Tibial artery (tissue), 4 donors: ENCODE measurements at regions not wholly inside any gene's neighbourhood (a gene's known extent, or its start where the extent isn't known, plus 50 kb on each side); places are given as distances from the start of the nearest gene placed in this dataset.

Experiments
- DNase-seq, 2 donors: peaks; one replicate each; pipeline ENCODE4 v3.0.0-alpha.2; 2019
- H3K27ac ChIP-seq, 2 donors: fragments of 200-600 bp; sonication (generic) in 1 of 2; 1 replicate in 1 of 2; 2 replicates in 1 of 2; pipeline ENCODE4 v1.5.1; 2018 to 2019; ENCODE audit warnings: mild to moderate bottlenecking in 1 of 2
- H3K27me3 ChIP-seq, 2 donors: fragments of 200-600 bp; sonication (generic) in 1 of 2; one replicate each; pipeline versions ENCODE4 v1.5.1 to v1.6.0; 2016 to 2019
- H3K36me3 ChIP-seq, 3 donors: fragments of 200-600 bp; sonication (generic) in 2 of 3; one replicate each; pipeline ENCODE4 v1.5.1; 2016 to 2019; ENCODE audit warnings: mild to moderate bottlenecking in 2 of 3
- H3K4me1 ChIP-seq, 4 donors: fragments of 200-600 bp; sonication (generic) in 2 of 4; 1 replicate in 3 of 4; 2 replicates in 1 of 4; pipeline ENCODE4 v1.5.1; 2016 to 2019
- H3K4me3 ChIP-seq, 2 donors: fragments of 200-600 bp; sonication (generic) in 1 of 2; 1 replicate in 1 of 2; 2 replicates in 1 of 2; pipeline ENCODE4 v1.5.1; 2018 to 2019; ENCODE audit warnings: mild to moderate bottlenecking in 2 of 2
- H3K9me3 ChIP-seq, 3 donors: fragments of 200-600 bp; sonication (generic) in 1 of 3; one replicate each; pipeline ENCODE4 v1.5.1; 2016 to 2019
- intact Hi-C: fragments of 100-400 bp; cut with DNase I; formaldehyde crosslinking; loops from one replicate; pipeline ENCODE4 v1.15.0; 2023; ENCODE audit warnings: low total_unique reads
- TF ChIP-seq, protein P1 (sequence below), 2 experiments: fragments of 200-600 bp in 1 of 2; fragments of 450-650 bp in 1 of 2; IDR thresholded peaks; one replicate each; pipeline ENCODE4 v1.5.1; 2017 to 2019; ENCODE audit warnings: antibody characterized with exemption in 2 of 2, mild to moderate bottlenecking in 1 of 2, moderate library complexity in 1 of 2

- DNase-seq, result no peak
- intact Hi-C loops, result no loop called here
- no peaks in the 10 kb centered on the region for H3K27me3 ChIP-seq
- H3K9me3 ChIP-seq, result no peaks in the 10 kb centered on the region
- no peak overlapping the region for H3K4me3 ChIP-seq
- TF ChIP-seq, protein P1, sequence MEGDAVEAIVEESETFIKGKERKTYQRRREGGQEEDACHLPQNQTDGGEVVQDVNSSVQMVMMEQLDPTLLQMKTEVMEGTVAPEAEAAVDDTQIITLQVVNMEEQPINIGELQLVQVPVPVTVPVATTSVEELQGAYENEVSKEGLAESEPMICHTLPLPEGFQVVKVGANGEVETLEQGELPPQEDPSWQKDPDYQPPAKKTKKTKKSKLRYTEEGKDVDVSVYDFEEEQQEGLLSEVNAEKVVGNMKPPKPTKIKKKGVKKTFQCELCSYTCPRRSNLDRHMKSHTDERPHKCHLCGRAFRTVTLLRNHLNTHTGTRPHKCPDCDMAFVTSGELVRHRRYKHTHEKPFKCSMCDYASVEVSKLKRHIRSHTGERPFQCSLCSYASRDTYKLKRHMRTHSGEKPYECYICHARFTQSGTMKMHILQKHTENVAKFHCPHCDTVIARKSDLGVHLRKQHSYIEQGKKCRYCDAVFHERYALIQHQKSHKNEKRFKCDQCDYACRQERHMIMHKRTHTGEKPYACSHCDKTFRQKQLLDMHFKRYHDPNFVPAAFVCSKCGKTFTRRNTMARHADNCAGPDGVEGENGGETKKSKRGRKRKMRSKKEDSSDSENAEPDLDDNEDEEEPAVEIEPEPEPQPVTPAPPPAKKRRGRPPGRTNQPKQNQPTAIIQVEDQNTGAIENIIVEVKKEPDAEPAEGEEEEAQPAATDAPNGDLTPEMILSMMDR (IDR thresholded peaks at IDR 0.05), result no peak
- H3K4me1 ChIP-seq, result no peaks in the 10 kb centered on the region
- no peaks in the 10 kb centered on the region for H3K36me3 ChIP-seq
- no peak overlapping the region for H3K27ac ChIP-seq
These were observed 787.6 kb upstream of the CELF4 start for GRCh38 chr18:38353149-38353548.

GRCh38 chr18:38350141-38350540 is 784.5 kb upstream of the CELF4 start:
- TF ChIP-seq, protein P1 (IDR thresholded peaks at IDR 0.05), result no peak
- intact Hi-C loops, result no loop called here
- no peak for DNase-seq
- Histone ChIP-seq H3K27ac (no peak overlapping the region), H3K9me3 (no peaks in the 10 kb centered on the region), H3K4me1 (no peaks in the 10 kb centered on the region), H3K36me3 (no peaks in the 10 kb centered on the region), H3K4me3 (no peak overlapping the region), H3K27me3 (no peaks in the 10 kb centered on the region)

DNA sequence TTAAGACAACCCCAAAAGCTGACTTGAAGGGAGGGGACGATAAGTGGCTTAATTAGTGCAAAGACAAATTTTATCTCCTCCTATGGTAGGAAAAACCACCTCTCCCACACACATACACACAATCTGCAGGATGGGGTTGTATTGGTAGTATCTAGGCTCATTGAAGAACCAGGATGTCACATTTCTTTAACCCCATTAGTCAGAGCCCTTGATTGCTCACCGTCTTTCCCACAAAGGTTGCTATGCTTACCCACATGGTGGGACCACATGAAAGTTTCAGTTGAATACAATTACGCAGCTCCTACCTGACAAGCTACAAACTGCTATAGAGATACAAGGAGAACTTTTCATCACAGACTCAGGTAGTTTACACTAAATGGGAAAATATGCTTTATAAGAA is 765.0 kb upstream of the CELF4 start:
- H3K36me3 ChIP-seq, result no peaks in the 10 kb centered on the region
- H3K9me3 ChIP-seq, result no peaks in the 10 kb centered on the region
- H3K27ac ChIP-seq, result no peak overlapping the region
- H3K27me3 ChIP-seq, result no peaks in the 10 kb centered on the region
- no peak for DNase-seq
- no peaks in the 10 kb centered on the region for H3K4me1 ChIP-seq
- H3K4me3 ChIP-seq, result no peak overlapping the region
- TF ChIP-seq, protein P1 (IDR thresholded peaks at IDR 0.05), result no peak
- intact Hi-C loops, result no loop called here

- no peaks in the 10 kb centered on the region for H3K27me3 ChIP-seq
- no peaks in the 10 kb centered on the region for H3K4me1 ChIP-seq
- TF ChIP-seq, protein P1 (IDR thresholded peaks at IDR 0.05), result no peak
- no peak overlapping the region for H3K27ac ChIP-seq
- H3K9me3 ChIP-seq, result no peaks in the 10 kb centered on the region
- H3K4me3 ChIP-seq, result no peak overlapping the region
- intact Hi-C loops, result no loop called here
- H3K36me3 ChIP-seq, result no peaks in the 10 kb centered on the region
- no peak for DNase-seq
These were observed 763.5 kb upstream of the CELF4 start for GRCh38 chr18:38329145-38329544.

- Histone ChIP-seq H3K36me3 (no peaks in the 10 kb centered on the region), H3K27ac (no peak overlapping the region), H3K9me3 (no peaks in the 10 kb centered on the region), H3K4me1 (no peaks in the 10 kb centered on the region), H3K4me3 (no peak overlapping the region), H3K27me3 (no peaks in the 10 kb centered on the region)
- TF ChIP-seq, protein P1 (IDR thresholded peaks at IDR 0.05), result no peak
- DNase-seq, result no peak
- intact Hi-C loops, result no loop called here
These were observed 756.6 kb upstream of the CELF4 start for GRCh38 chr18:38322206-38322605.

- TF ChIP-seq, protein P1 (IDR thresholded peaks at IDR 0.05), result no peak
- Histone ChIP-seq H3K4me3 (no peak overlapping the region), H3K4me1 (no peaks in the 10 kb centered on the region), H3K36me3 (no peaks in the 10 kb centered on the region), H3K9me3 (no peaks in the 10 kb centered on the region), H3K27ac (no peak overlapping the region), H3K27me3 (no peaks in the 10 kb centered on the region)
- no peak for DNase-seq
- intact Hi-C loops, result no loop called here
These were observed 755.7 kb upstream of the CELF4 start for GRCh38 chr18:38321262-38321661.
